ENCODE measurements at regions not wholly inside any gene's neighbourhood (a gene's known extent, or its start where the extent isn't known, plus 50 kb on each side); places are given as distances from the start of the nearest gene placed in this dataset.
"Not testable (repeated sequence)": the region's sequence is repeated elsewhere in the genome, so short reads cannot be mapped to it uniquely, and the experiment has no call there.

DNA sequence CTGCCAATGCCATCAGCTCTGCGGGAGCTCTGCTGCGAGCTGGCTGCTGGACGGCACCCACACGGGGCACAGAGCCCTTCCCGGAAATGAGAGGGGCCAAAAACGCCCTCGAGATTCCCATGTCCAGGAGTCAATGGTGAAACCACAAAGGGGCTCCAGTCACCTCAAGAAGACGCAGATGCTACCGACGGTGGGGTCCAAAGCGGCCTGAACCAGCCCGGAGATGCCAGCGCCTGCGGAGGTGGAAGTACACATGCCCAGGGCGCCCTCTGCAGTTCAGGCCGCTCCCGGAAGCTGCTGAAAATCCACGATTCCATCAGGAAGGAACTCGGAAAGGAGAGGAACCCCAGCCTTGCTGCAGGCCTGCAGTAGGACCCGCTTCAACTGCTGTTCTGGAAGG is 82.4 kb upstream of the SELENOP start:
- no peak for DNase-seq

DNA sequence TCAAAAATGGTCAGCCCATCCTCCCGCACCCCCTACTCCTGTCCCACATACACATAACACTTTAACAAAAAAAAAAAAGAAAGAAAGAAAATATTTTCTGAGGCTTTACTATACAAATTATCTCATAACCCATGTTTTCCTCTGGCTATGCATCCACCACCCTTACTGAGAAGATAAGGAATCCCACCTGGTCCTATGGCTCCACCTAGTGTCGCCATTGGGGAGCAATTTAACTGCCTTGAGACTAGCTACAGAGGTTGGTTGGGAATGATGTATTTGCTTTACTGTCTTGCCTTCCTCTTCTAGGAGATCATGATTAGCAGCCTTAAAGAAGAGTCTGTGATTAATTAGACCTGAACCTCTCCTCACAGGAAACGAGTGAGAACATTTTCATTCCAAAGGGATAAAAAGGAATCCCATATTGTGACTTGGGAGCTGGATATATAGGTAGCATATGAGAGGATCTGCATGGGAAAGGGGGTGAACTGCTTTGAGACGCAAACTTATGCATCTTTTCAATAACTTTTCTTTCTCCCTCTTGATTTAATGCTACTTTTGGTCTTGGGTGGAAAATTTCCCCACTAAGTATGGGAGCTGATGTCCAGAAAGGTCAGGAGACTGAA is 77.7 kb upstream of the SELENOP start:
- peak; percentile 39 for DNase-seq

DNA sequence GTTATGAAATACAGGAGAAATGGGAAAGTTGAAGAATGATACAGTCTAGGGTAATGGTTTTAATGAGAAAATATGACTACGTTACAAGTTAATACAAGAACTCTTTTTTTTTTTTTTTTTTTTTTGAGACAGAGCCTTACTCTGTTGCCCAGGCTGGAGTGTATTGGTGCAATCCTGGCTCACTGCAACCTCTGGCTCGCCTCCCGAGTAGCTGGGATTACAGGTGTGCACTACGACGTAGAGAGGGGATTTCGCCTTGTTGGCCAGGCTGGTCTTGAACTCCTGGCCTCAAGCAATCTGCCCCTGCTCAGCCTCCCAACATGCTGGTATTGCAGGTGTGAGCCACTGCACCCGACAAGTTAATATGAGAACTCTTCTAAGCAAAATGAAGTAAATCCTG is 77.1 kb upstream of the SELENOP start:
- DNase-seq: no peak

DNA sequence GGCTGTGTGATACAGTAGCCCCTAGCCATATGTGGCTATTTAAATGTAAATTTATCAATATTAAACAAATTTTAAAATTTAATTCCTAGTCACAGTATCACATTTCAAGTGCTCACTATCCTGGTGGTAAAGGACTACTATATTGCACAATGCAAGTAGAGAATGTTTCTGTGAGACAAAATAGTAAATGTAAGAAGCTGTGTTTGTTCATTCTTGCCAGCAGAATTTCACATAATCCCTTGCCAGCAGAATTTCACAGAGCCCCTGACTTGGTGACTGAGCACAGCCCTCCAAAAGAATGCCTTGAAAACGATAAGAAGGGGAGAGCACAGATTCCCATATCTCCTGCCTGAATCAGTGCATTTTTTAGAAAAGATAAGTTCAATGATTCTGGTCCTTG is 75.9 kb upstream of the SELENOP start:
- no peak for DNase-seq

DNA sequence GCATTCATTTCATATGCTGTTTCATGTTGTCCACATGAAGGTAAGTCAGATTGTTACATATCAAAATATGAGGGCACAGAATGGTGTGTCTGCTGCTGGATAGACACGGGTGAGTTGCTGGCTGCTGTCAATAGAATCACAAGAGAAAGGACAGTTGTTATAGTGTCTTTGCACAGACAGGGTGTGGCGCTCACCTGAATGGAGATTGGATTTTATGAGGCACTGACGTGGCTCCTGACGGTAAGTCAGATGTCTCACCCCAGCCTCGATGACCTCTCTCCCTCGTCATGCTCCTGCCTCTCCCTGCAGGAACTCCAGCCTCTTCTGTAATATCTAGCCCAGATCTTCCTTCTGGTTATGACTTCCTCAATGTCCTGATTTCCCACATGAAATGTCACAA is 75.4 kb upstream of the SELENOP start:
- DNase-seq: no peak

DNA sequence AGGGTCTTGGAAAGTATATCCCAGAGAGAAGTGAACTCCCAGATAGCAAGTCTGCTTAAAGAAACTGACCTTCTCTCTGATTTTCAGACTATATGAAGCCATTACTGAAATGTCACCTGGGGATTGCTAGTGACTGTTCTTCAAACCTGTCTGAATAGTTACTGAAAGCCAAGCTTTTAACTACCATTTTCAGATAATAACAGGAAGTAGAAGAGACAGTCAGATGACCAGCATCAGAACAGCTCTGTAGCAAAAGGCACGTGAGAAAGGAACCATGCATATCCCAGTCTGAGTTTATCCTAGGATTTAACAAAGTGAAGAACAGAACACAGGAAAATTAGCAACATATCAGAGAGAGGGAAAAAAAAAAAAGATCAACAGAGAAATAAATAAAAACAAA is 74.9 kb upstream of the SELENOP start:
- no peak for DNase-seq

DNA sequence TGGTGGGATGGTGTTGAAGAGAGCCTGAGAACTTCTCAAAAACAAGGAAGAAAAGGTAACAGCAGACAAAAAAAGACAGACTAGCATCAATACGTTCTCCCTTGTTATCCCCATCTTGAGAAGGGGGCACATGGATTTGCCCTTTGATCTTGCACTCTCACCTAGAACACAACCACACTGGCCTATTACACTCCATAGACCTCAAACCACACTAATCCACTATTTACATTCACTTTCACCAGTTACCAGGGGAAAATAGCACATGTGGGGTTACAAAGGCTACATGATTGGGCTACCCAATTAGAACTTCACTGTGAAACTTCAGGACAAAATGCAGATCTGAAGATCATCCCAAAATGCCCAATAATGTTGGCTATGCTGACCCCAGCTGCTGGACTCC is 72.6 kb upstream of the SELENOP start:
- DNase-seq: no peak

DNA sequence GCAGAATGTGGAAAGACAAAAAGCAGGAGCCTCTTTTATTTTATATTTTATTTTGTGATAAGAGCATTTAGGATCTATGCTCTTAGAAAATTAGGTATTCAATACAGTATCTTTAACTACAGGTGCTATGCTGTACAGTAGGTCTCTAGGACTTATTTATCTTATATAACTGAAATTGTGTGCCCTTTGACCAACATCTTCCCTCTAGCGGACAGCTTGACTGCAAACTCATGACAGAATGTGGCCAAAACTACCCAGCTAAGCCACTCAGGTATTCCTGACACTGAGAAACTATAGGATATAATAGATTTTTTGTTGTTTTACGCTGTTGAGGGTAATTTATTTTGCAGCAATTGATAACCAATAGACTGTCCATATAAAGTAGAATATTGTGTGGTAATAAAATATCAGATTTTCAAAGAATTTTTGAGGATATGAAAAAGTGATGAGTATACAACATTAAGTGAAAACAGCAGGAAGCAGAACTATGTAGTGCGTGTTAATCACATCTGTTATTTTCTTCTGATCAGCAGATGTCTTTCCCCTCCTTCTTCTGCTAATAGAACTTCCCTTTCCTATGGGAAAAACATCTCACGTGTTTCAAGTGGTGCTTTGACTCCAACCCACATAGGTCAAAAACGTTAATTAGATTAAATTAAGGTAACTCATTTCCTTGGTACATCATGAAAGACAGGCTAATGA is 69.9 kb upstream of the SELENOP start:
- no peak for DNase-seq

DNA sequence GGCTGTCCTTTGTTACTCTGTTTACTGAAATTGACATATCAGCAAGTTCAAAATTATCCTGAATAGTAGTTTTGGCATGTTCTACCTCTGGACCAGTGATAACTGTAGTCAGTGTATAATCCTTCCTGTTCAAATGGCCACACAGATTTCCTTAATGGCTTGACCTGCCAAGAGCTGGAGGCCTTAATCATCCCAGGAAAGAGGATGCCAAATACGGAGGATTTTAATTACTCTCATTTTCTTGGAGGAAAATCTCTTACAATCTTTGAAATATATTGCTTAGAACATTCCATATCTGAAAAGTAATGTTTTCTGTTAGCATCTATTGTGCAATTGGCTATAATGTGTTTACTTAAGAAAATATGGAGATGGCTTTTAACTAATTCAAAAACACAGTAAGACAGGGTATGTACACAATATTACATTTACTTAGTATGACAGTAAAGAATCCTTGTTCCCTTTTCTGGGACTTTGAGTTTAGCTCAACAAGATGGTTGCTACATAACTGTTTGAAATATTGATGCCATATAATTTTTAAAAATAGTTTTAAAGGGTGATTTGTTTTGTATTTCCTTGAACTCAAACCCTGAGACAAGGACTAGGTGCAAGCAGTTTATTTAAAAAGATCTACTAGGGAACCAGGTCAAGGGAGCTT is 68.9 kb upstream of the SELENOP start:
- no peak for DNase-seq

DNA sequence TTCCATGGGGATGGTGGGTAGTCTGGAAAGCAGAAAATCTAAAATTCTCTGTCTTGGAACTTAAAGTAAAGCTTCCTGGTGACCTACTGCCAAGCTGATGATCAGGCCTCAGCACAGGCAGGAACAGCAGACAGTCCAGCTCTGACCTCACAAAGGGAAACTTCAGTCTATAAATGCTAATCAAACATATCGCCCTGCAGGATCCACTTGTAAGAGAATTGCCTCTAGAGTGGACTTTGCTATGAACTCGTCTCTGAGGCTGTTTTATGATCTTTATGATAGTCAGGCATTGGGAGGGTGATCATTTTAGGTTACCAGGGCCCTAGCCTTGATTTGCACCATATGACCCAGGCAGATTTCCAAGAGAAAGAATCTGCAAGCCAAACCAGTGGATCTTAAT is 67.6 kb upstream of the SELENOP start:
- no peak for DNase-seq

DNA sequence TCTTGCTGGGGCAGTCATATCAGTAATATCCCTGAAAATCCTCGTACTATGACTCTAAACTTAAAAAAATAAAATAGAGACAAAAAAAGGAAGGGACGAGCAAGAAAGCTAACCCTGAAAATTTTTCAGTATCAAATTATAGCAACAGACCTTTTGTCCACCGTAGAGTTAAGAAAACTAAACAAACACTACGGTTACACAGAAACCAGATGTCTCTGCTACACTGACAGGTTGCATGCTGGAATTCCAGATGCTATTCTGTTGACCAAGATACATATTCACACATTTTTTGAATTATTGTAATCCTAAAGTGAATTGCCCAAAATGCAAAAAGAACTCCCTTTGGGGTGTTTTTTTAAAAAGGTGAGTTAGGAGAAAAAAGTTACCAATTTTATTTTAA is 66.9 kb upstream of the SELENOP start:
- DNase-seq: no peak

DNA sequence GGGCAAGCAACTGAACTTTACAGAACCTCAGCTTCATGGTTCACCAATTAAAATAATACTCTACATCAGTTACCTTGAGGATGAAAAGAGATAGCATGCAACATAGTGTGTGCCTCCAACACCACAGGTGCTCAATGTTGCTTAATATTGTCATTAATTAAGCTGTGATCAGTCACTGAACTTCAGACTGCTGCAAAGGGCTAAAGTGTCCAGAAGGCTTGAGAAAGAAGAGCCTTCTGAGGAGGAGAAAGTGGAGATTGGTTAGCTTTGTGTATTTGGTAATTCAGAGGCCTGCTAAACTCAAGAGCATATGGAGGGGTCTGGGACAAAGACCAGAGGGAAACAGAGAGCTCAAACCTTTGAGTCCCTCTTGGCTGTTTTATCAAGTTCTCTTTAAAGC is 66.3 kb upstream of the SELENOP start:
- no peak for DNase-seq

DNA sequence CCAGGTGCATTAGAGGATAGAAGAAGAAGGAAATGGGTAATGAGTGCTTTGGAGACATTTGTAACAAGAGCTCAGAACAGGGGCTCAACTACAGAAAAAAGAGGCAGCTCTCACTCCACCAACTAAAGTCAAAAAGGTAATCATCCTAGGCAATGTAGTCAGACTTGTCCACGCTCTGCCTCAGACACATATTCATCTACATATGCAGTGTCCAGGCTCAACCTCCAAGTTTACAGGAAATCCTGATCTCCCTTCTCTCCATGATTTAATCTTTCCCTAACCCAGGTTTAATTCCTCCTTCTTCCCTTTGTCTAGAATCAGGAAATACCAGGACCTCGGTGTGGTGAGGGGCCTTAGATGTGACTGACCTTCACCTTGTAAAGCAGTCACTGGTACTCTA is 65.7 kb upstream of the SELENOP start:
- no peak for DNase-seq

DNA sequence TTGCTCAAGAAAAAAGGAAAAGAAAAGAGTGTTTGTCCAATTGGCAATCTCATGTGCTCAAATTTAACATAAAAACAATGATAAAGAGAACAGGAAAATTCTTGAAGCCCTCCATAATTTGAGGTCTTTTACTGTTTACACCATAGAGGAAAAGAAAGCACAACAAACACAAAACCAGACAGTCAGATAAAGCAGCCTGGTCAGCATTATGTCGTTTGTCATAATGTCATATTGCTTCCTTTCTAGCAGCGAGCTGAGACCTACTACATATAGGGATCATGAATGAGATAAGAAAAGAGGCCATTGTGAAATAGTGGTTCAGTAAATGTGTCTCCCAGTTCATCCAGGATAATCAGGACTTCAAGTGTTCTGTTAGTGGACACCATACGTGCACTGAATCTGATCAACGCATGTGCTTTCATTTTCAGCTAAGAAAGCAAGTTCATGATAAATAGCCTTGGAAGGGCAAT is 64.7 kb upstream of the SELENOP start:
- peak; percentile 13 for DNase-seq

DNA sequence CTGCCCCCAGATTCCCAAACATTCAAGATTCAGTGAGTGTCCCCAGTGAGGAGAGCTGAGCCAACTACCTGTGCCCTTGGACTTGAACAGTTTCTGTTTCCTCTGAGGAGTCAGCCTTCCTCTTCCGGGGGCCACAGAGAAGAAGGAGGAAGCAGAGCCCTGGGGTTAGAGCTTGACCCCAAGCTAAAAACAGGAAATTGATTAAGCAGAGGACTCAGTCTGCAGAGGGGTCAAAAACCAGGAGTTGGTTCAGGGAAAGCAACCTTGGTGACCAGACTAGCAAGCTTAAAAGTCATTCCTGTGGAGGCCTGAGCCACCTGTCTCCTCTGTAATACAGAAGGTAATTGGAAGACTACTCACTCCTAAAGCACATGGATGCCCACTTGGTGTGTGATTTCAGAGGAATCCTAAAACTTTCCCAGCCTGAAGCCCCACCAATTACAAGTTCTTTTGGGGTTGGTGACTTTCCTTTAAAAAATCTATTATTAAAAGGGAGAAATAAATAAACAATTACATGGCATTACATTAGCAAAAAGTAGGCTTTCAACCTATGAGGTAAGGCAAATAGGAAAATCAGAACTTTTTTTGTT is 64.2 kb upstream of the SELENOP start:
- DNase-seq: no peak

DNA sequence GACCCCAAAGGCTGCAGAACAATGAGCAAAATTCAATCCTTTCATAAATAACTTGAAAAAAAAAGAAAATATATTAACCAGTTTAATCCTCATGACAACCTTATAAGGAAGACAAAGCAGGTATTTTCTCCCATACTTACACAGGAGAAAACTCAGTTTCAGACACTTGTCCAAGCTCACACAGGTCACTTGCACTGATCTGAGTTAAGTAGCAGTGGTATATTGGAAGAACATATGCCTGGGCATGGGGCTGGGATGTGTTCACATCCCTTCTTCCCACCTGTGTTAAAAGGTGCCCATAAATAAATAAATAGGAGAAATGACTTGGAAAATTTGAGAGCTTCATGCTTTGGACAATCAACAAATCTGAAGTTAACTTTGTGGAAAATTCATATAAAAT is 63.5 kb upstream of the SELENOP start:
- DNase-seq: no peak

DNA sequence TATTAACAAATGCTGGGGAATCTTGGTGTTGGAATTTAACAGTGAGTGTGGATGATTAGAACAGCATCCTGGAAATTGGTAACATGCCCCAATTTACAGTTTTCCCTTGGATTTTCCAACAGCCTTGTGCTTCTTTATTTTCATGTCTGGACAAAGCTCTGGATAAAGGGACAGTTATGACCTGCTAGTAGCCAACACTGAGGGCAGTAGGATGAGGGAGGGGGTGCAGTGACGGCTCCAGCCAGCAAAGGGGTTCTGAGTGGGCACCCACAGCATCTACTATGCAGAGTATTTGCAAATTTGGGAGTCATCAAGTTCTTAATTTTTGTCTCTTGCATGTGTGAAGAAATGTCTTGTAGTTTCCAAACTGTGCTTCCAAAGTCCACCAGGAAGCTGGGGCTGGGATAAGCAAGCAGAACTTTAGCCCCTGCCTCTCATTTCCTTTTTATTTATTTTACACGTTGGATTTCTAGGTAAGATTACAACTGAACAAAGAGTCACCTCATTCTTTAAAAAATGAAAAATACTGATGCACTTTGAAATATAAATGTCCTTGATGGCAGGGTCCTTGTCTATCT is 63.0 kb upstream of the SELENOP start:
- no peak for DNase-seq

DNA sequence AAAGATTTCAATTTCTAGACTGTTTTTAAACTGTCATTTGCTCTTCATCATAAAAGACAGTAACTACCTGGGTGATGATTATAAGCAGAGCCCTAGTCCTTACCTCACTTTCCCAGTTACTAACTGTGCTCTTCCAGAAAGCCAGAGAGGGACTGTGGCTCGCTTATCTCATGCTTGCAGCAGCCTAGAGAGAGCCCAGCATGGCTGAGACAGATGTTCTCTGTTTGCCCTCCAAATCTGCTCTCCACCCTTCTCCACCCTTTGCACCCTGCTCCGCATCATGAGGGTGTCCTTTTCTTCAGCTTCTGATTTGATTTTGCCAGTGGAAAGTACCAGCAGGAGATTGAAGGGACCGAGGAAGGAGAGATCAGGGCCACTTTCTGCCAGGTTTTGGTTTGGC is 61.2 kb upstream of the SELENOP start:
- no peak for DNase-seq

DNA sequence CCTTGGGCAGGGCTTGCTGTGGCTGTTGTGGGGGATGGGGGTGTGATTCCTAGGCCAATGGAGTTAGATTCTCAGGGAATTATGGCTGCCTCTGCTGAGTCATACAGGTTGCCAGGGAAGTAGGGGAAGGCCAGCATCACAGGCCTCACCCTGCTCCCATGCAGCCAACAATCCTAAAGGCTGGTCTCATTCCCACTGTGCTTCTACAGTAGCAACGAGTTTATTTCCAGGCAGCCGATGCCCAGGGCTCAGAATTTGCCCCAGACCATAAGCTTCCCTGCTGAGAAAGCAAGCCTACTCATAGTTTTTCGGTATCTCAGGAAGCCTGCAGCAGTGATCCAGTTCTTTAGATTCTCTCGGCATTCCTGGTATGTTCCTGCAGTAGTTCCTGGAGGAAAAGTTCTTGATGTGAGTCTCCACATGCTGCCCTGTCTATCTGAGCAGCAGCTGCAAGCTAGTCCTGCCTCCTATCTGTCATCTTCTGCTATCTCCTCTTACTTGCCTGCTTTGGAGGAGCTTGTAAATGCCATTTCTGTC is 59.3 kb upstream of the SELENOP start:
- no peak for DNase-seq

DNA sequence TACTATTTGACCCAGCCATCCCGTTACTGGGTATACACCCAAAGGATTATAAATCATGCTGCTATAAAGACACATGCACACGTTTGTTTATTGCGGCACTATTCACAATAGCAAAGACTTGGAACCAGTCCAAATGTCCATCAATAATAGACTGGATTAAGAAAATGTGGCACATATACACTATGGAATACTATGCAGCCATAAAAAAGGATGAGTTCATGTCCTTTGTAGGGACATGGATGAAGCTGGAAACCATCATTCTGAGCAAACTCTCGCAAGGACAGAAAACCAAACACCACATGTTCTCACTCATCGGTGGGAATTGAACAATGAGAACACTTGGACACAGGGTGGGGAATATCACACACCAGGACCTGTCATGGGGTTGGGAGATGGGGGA is 56.7 kb upstream of the SELENOP start:
- not testable (repeated sequence) for DNase-seq

DNA sequence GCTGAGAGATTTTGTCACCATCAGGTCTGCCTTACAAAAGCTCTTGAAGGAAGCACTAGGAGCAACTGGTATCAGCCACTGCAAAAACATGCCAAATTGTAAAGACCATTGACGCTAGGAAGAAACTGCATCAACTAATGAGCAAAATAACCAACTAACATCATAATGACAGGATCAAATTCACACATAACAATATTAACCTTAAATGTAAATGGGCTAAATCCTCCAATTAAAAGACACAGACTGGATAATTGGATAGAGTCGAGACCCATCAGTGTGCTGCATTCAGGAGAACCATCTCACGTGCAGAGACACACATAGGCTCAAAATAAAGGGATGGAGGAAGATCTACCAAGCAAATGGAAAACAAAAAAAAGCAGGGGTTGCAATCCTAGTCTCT is 53.1 kb upstream of the SELENOP start:
- DNase-seq: not testable (repeated sequence)
